HepG2 (cell line): ENCODE measurements at regions not wholly inside any gene's neighbourhood (a gene's known extent, or its start where the extent isn't known, plus 50 kb on each side); places are given as distances from the start of the nearest gene placed in this dataset.

Experiments used
- ATAC-seq: fragments of 200-7000 bp; cut with Tn5 transposase; 3 replicates; pipeline ENCODE4 v1.9.1; 2020; ENCODE audit warnings: mild to moderate bottlenecking, moderate library complexity
- BruUV-seq: library from RNA; stranded (reverse); fragments of 400-500 nt; replicated peaks from 2 replicates; lab custom pipeline; 2021; lab: Mats Ljungman, UMichigan
- CTCF ChIA-PET: fragments of 300-600 bp; formaldehyde crosslinking; extraction: SDS; loops from one replicate; lab custom pipeline; 2021; ENCODE audit warnings: low total read pairs, inconsistent platforms, low intra/inter-chr PET ratio; lab: Yijun Ruan, JAX
- POLR2A ChIA-PET: fragments of 350-600 bp; sonication (Branson Sonifier 250); formaldehyde crosslinking; loops from one replicate; lab custom pipeline; 2020; ENCODE audit warnings: antibody characterized with exemption, inconsistent platforms; lab: Yijun Ruan, JAX
- DNase-seq: peaks from one replicate; pipeline ENCODE4 v3.0.0-alpha.2; 2015; ENCODE audit warnings: low spot score
- FAIRE-seq: peaks from 3 replicates; lab custom pipeline; 2011; peaks lifted over from hg19 to GRCh38; lab: Jason Lieb, UNC
- H2AFZ ChIP-seq: one replicate; pipeline ENCODE4 v1.6.1; 2011; ENCODE audit warnings: low read length, inconsistent platforms
- H3K27ac ChIP-seq: fragments of 300-600 bp; 3 replicates; pipeline ENCODE4 v1.8.0; 2011; ENCODE audit warnings: mixed run types, mild to moderate bottlenecking, mixed read lengths, low read length, inconsistent platforms; ENCODE audit not compliant: insufficient read depth; ENCODE audit errors: extremely low read length
- H3K27me3 ChIP-seq, 2 experiments: fragments of 200-600 bp in 1 of 2; 2 replicates in 1 of 2; 3 replicates in 1 of 2; pipeline versions ENCODE4 v1.6.0 to v1.8.0; 2011; ENCODE audit warnings: low read length in 2 of 2, mild to moderate bottlenecking in 2 of 2, moderate library complexity in 2 of 2, inconsistent platforms in 1 of 2; ENCODE audit not compliant: insufficient read depth in 2 of 2, control insufficient read depth in 1 of 2
- H3K36me3 ChIP-seq, 2 experiments: fragments of 200-600 bp in 1 of 2; replicated peaks in 1 of 2; 2 replicates in 1 of 2; 3 replicates in 1 of 2; pipeline versions ENCODE4 v1.5.1 to v1.8.0; 2011; ENCODE audit warnings: low read length in 2 of 2, inconsistent platforms in 1 of 2; ENCODE audit not compliant: insufficient read depth in 2 of 2, control insufficient read depth in 1 of 2
- H3K4me1 ChIP-seq: 2 replicates; pipeline ENCODE4 v1.5.1; 2012; ENCODE audit warnings: low read length, inconsistent platforms; ENCODE audit not compliant: insufficient read depth
- H3K4me2 ChIP-seq: 2 replicates; pipeline ENCODE4 v1.6.0; 2011; ENCODE audit warnings: low read depth, low read length, inconsistent platforms
- H3K4me3 ChIP-seq, 3 experiments: fragments of 200-600 bp in 1 of 3; sonication (generic), shearing (Covaris generic) in 1 of 3; replicated peaks in 1 of 3; 2 replicates each; pipeline ENCODE4 v1.5.1; 2011 to 2016; ENCODE audit warnings: low read length in 3 of 3, inconsistent platforms in 2 of 3, low read depth in 2 of 3, mild to moderate bottlenecking in 2 of 3, control low read depth in 1 of 3, mixed read lengths in 1 of 3; ENCODE audit not compliant: insufficient read depth in 1 of 3
- H3K79me2 ChIP-seq: one replicate; pipeline ENCODE4 v1.6.1; 2011; ENCODE audit warnings: low read length, inconsistent platforms; ENCODE audit not compliant: insufficient read depth
- H3K9ac ChIP-seq: 2 replicates; pipeline ENCODE4 v1.6.0; 2011; ENCODE audit warnings: mild to moderate bottlenecking, low read depth, low read length, inconsistent platforms; ENCODE audit not compliant: insufficient read depth
- H3K9me3 ChIP-seq: 2 replicates; pipeline ENCODE4 v1.5.1; 2012; ENCODE audit warnings: mild to moderate bottlenecking, low read length
- H4K20me1 ChIP-seq: 2 replicates; pipeline ENCODE4 v1.6.0; 2011; ENCODE audit warnings: inconsistent platforms, mild to moderate bottlenecking, low read length, moderate library complexity; ENCODE audit not compliant: insufficient read depth
- ATF1 ChIP-seq: IDR thresholded peaks from 2 replicates; pipeline ENCODE4 v1.6.1; 2016; ENCODE audit warnings: mild to moderate bottlenecking, control low read depth
- MXD3 ChIP-seq: IDR thresholded peaks from 2 replicates; pipeline ENCODE4 v1.6.1; 2016; ENCODE audit warnings: mild to moderate bottlenecking, missing biosample characterization, missing genetic modification reagents
- POGZ ChIP-seq: sonication (generic); formaldehyde crosslinking; IDR thresholded peaks from 2 replicates; pipeline ENCODE4 v1.4.0; 2020; ENCODE audit warnings: mild to moderate bottlenecking, missing genetic modification reagents
- SOX13 ChIP-seq, 3 experiments: fragments of 450-650 bp in 1 of 3; sonication (generic) in 1 of 3; formaldehyde crosslinking in 1 of 3; IDR thresholded peaks in 2 of 3; conservative IDR thresholded peaks in 1 of 3; 2 replicates each; pipeline versions ENCODE4 v1.5.0 to v1.6.1; 2016 to 2020; ENCODE audit warnings: antibody characterized with exemption in 1 of 3, mild to moderate bottlenecking in 1 of 3, missing compliant biosample characterization in 1 of 3, missing genetic modification reagents in 1 of 3, moderate library complexity in 1 of 3
- ZFP37 ChIP-seq: sonication (generic); formaldehyde crosslinking; IDR thresholded peaks from 2 replicates; pipeline ENCODE4 v1.4.0; 2020; ENCODE audit warnings: missing genetic modification reagents, borderline replicate concordance
- ZNF354B ChIP-seq: sonication (generic); formaldehyde crosslinking; IDR thresholded peaks from 2 replicates; pipeline ENCODE4 v1.8.0; 2022; ENCODE audit warnings: mild to moderate bottlenecking, missing genetic modification reagents
- ZNF484 ChIP-seq: sonication (generic); formaldehyde crosslinking; IDR thresholded peaks from 2 replicates; pipeline ENCODE4 v1.5.1; 2020; ENCODE audit warnings: mild to moderate bottlenecking, low read depth, missing genetic modification reagents, borderline replicate concordance
- ZNF704 ChIP-seq: sonication (generic); formaldehyde crosslinking; IDR thresholded peaks from 2 replicates; pipeline ENCODE4 v1.8.1; 2023; ENCODE audit warnings: mild to moderate bottlenecking, inconsistent platforms, moderate library complexity, missing genetic modification reagents, borderline replicate concordance
- ZNF883 ChIP-seq: sonication (generic); formaldehyde crosslinking; IDR thresholded peaks from 2 replicates; pipeline ENCODE4 v1.5.1; 2020; ENCODE audit warnings: mild to moderate bottlenecking, missing genetic modification reagents; ENCODE audit errors: not compliant biosample characterization
- WGBS: methylation state at CpG from one replicate; pipeline ENCODE4 v1.1.6; 2017; ENCODE audit warnings: low lambda C conversion rate; 5-methylcytosine and 5-hydroxymethylcytosine counted together
- in situ Hi-C: cut with HindIII; loops from 2 replicates; pipeline ENCODE4 v1.10.0; 2017; ENCODE audit warnings: low pct_unique_long_range_greater_than_20kb; ENCODE audit not compliant: extremely low pct_ligation_motif_present
- intact Hi-C: fragments of 100-400 bp; cut with micrococcal nuclease; formaldehyde crosslinking; loops from one replicate; pipeline ENCODE4 v1.10.0; 2022; ENCODE audit not compliant: unreplicated experiment

- no peak for TF ChIP-seq ZNF704 (CRISPR knock-in tag)
Measured at GRCh38 chr1:57500136-57500830, 76.4 kb upstream of the DAB1 start (continued).

GRCh38 chr1:57494530-57495079 is 70.7 kb upstream of the DAB1 start:
- Histone ChIP-seq H3K4me3 (no peak overlapping the region), H3K4me2 (no peak overlapping the region), H3K27me3 (peaks cover 3 to 6% of the 10 kb centered on the region in 2 experiments; a peak in 3 of 5 replicates), H3K36me3 (no peaks in the 10 kb centered on the region), H3K27ac (no peak overlapping the region), H3K79me2 (no peaks in the 10 kb centered on the region), H4K20me1 (no peaks in the 10 kb centered on the region), H3K4me1 (no peaks in the 10 kb centered on the region), H3K9ac (no peak overlapping the region), H2AFZ (no peak overlapping the region), H3K9me3 (no peaks in the 10 kb centered on the region)
- no TSS peak for BruUV-seq
- WGBS = 2% methylated on average over 6 of the region's 6 CpGs
- in situ Hi-C loops = no loop called here
- POLR2A ChIA-PET = no interaction called here
- no peak for ATAC-seq
- TF ChIP-seq ZFP37 (CRISPR knock-in tag) = no peak
- TF ChIP-seq ATF1 (CRISPR knock-in tag) = no peak
- TF ChIP-seq MXD3 = no peak
- no peak for TF ChIP-seq ZNF484 (CRISPR knock-in tag)
- no peak for TF ChIP-seq ZNF354B
- TF ChIP-seq POGZ (CRISPR knock-in tag) = no peak
- TF ChIP-seq ZNF883 = no peak
- no peak for TF ChIP-seq SOX13 (IDR thresholded peaks at IDR 0.05)
- TF ChIP-seq SOX13 (CRISPR knock-in tag; conservative IDR thresholded peaks at IDR 0.05 in 1 of 2, IDR thresholded peaks at IDR 0.05 in 1 of 2) = no peak
- CTCF ChIA-PET = no interaction called here
- intact Hi-C loops = loop anchor here (10.0 kb wide), 1 partner anchor 70 kb away; the partner anchor contains the start of gene DAB1
- DNase-seq = no peak
- no peak for FAIRE-seq
